ENCODE measurements at regions not wholly inside any gene's neighbourhood (a gene's known extent, or its start where the extent isn't known, plus 50 kb on each side); places are given as distances from the start of the nearest gene placed in this dataset.

GRCh38 chr4:108443585-108443984 lies 176.8 kb upstream of the RPL34 start:
- TF ChIP-seq POLR2A (IDR thresholded peaks at IDR 0.05; ENCODE audit: low read length) (no peak), GATA1 (IDR thresholded peaks at IDR 0.05; ENCODE audit: low read depth, low read length) (no peak)
